GM12873 (cell line): ENCODE measurements at regions not wholly inside any gene's neighbourhood (a gene's known extent, or its start where the extent isn't known, plus 50 kb on each side); places are given as distances from the start of the nearest gene placed in this dataset.

Experiments
- TF ChIP-seq, protein P1 (sequence below): IDR thresholded peaks from 2 replicates; pipeline ENCODE4 v1.5.1; 2012; ENCODE audit warnings: low read depth, mild to moderate bottlenecking, moderate library complexity, low read length, control low read depth; ENCODE audit not compliant: insufficient read depth; ENCODE audit errors: missing control alignments

DNA sequence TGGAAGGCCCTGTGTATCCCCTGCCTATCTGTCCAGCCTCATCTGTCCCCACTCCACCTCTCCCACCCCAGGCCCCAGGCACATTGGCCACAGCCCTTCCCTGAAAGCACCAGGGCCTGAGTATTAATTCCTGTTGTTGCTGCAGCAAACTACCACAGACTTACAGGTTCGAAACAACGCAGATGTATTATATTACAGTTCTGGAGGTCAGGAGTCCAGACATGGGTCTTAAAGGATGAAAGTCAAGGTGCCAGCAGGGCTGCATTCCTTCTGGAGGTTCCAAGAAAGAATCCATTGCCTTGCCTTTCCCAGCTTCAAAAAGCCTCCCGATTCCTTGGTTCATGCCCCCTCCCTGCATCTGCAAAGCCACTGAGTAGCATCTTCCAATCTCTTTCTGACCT is 78.7 kb upstream of the LAPTM4A start:
- TF ChIP-seq, protein P1, sequence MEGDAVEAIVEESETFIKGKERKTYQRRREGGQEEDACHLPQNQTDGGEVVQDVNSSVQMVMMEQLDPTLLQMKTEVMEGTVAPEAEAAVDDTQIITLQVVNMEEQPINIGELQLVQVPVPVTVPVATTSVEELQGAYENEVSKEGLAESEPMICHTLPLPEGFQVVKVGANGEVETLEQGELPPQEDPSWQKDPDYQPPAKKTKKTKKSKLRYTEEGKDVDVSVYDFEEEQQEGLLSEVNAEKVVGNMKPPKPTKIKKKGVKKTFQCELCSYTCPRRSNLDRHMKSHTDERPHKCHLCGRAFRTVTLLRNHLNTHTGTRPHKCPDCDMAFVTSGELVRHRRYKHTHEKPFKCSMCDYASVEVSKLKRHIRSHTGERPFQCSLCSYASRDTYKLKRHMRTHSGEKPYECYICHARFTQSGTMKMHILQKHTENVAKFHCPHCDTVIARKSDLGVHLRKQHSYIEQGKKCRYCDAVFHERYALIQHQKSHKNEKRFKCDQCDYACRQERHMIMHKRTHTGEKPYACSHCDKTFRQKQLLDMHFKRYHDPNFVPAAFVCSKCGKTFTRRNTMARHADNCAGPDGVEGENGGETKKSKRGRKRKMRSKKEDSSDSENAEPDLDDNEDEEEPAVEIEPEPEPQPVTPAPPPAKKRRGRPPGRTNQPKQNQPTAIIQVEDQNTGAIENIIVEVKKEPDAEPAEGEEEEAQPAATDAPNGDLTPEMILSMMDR: no peak

DNA sequence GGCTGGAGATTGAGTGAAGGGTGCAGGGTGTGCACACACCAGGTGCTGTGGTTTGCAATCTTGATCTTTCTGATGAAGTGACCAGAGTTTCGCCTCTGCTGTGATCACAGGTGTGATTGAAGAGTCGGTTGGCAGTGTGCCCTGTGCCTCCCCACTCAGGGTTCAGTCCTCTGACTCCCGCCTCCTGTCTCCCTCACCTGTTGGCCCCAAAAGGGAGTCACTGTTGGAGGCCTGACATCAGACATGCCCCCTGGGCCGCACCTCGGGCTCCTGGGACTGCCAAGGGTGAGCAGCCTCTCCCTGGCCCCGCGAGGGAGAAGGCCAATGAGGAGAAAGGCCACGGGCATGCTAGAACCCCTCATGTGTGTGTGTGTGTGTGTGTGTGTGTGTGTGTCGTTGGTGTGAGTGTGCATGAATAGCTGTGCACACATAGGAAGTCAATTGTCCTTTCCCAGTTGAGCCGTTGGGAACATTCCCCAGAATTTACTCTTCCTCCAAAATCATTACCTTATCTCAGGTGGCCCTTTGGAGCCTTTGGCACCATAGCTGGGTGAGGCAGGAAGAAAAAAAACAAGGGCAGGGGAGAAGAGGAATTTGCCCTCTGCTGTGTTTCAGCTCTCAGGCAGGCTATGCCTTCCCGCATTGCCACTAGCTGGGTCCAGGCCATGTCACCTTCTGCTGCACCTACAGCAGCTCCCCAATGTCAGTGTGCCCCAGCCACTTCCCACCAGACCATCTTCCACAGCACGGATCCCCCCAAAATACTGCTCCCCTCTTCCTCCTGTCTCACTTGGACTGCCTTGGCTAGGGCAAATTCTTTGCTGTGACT is 78.1 kb upstream of the LAPTM4A start:
- TF ChIP-seq, protein P1: no peak

DNA sequence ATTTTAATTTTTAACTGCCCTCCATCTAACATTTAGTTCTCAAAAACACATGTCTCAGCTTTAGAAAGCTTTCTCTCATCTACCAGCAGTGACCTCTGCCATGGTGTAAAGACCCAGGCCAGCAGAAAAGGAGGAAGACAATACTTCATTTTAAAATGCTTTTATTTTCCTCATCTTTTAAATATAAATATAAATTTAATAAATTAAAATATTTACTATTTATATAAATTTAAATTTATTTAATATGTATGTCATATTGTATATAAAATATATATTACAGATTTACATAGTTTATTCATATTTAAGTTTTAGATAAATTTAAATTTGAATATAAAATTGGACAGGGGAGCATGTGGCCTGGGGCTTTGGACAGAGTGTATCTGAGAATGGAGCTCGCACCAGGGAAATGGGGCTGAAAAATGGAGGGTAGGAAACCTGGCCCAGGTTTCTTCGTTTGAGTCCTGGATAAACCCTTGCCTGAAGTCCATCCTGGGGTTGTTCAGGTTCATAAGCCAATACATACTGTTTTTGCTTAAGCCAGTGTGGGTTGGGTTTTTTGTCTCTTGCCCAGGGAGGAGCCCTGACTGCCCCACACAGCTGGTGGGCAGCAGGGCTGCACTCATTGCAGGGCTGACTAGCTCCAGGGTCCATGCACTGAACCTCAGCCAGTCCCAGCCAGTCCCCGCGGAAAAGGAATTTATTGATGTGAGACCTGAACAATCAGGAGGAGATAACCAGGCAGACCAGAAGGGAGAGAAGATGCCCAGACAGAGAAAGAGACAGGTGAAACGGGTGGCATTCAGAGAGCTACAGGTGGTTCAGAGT is 77.3 kb upstream of the LAPTM4A start:
- TF ChIP-seq, protein P1: no peak

DNA sequence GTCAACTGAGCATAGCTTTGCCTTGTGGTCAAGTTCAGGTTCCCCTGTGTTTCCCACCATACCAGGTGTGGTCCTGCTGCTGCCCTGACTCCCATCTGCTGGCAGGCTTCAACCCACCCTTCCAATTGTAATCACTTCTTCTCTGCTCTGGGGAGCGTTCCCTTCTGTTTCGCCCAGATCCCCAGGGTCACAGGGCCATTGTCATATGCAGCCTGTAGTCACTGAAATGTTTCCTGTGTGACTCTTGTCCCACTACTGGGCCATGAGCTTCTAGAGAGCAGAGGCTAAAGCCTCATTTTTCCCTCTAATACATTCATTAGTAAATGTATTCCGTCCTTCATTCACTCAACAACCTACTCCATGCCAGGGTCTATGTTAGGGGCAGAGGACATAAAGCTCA is 75.0 kb upstream of the LAPTM4A start:
- TF ChIP-seq, protein P1: no peak

DNA sequence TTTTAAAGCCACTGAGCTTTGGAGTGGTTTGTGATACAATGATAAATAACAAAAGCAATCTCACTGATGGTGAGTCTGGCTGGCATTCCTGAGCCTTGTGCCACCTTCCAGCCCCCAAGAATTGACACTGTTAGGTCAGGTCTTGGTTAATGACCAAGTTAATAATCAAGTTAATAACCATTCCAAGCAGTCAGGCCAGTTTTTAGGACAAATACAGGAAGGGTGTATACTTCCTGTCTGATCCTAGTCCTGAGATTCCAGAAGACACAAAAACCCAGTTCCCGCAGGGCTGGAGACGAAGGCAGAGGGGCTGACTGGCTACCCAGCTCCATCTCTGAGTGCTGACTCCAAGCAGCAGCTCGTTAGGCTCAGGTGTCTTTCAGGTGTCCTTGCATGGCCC is 74.6 kb upstream of the LAPTM4A start:
- TF ChIP-seq, protein P1: no peak

DNA sequence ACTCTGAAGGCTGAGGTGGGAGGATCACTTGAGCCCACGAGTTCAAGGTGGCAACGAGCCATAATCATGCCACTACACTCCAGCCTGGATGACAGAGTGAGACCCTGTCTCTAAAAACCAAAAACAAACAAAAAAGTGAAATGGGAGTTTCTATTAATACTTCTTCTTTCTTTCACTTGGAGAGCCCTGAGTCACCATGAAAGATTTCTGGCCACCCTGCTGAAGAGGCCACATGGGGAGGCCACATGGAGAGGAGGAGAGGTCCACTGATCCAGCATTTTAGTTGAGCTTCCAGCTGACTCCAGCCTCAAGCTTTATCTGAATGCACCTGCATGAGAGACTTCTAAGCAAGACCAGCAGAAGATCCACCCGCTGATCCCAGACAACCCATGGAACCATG is 74.2 kb upstream of the LAPTM4A start:
- TF ChIP-seq, protein P1: no peak

DNA sequence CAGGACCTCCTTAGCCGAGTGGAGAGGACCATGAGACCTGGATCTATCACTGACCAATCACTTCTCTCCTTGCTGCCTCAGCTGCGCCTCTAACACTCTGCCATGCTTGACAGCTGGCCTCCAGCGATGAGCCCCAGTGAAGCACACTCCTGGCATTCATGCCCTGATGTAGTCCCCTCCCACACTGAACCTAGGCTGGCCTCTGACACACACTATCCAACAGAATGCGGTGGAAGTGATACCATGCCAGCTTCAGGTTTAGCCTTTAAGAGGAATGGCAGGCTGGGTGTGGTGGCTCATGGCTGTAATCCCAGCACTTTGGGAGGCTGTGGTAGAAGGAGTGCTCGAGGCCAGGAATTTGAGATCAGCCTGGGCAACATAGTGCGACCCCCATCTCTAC is 73.7 kb upstream of the LAPTM4A start:
- TF ChIP-seq, protein P1: no peak
